ENCODE measurements at regions not wholly inside any gene's neighbourhood (a gene's known extent, or its start where the extent isn't known, plus 50 kb on each side); places are given as distances from the start of the nearest gene placed in this dataset.

DNA sequence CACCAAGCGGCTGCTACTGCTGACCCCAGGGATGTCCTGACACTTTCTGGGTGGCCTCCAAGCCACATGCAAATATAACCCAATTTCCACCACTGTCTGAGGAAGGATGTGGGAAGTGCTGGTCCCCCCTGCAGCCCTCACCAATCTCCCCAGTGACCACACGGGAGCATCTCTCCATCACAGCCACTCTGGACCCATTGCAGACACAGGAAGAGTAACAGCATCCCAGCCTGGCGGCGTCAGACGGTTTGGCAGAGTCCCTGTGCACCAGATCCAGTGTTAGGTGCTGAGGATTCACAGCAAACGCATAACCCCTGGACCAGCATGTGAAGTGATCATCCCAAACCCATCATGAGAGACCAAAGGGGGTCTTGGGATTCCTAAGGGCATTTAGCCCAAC lies 163.7 kb upstream of the TNRC6C start:
- DNase-seq (ENCODE audit: low read depth), result no peak
- no peak overlapping the region for H3K4me3 ChIP-seq (ENCODE audit: low read length)
- TF ChIP-seq, protein P1, sequence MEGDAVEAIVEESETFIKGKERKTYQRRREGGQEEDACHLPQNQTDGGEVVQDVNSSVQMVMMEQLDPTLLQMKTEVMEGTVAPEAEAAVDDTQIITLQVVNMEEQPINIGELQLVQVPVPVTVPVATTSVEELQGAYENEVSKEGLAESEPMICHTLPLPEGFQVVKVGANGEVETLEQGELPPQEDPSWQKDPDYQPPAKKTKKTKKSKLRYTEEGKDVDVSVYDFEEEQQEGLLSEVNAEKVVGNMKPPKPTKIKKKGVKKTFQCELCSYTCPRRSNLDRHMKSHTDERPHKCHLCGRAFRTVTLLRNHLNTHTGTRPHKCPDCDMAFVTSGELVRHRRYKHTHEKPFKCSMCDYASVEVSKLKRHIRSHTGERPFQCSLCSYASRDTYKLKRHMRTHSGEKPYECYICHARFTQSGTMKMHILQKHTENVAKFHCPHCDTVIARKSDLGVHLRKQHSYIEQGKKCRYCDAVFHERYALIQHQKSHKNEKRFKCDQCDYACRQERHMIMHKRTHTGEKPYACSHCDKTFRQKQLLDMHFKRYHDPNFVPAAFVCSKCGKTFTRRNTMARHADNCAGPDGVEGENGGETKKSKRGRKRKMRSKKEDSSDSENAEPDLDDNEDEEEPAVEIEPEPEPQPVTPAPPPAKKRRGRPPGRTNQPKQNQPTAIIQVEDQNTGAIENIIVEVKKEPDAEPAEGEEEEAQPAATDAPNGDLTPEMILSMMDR (conservative IDR thresholded peaks at IDR 0.05; ENCODE audit: low read depth, low read length), result no peak

DNA sequence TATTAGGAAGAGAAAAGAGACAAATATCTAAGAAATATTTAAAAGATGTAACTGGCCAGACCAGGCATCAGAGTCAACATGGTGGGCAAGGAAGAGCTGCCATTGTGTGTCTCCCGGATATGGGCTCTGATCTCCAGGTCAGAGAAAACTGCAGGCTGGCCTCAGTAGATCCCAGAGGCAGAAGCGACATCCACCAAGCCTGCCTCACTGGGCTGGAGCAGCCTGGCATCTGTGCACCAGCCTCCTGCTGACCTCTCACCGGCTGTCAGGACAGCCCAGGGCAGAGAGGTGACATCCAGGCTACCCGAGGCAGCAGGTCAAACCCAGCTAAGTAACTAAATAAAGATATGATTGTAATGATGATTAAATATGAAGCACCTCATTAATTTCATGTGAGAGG lies 162.8 kb upstream of the TNRC6C start:
- no peak for DNase-seq (ENCODE audit: low read depth)
- H3K4me3 ChIP-seq (ENCODE audit: low read length), result no peak overlapping the region
- TF ChIP-seq, protein P1 (conservative IDR thresholded peaks at IDR 0.05; ENCODE audit: low read depth, low read length), result no peak

DNA sequence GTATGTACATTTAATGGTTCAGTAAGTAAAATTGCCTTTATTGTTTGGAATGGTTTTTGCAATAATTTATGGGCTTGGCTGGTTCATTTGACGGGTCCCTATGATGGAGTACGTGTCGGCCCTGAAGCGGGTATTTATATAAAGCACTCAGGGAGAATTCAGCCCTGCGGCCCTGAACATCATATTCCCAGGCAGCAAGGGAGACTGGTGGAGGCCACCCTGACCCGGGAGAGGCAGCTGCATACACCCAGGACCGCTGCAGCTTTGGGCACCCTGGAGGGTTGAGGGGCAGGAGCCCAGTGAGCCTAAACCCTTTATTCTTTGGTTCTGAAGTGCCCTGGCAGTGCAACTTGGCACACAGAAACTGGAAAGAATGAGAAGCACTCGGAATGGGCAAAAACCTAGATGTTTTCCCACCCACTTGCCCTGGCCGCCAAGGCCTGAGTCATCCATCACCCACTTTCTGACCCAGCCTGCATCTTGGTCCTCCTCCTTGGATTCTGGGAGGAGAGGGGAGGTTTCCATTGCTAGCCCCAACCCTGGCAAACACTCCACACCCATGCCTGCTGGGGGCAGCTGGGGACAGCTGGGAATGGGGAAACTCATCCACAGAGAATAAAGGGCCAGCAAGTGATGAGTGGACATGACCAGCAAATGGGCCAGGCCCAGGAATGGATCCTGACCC lies 162.2 kb upstream of the TNRC6C start:
- no peak for DNase-seq (ENCODE audit: low read depth)
- no peak overlapping the region for H3K4me3 ChIP-seq (ENCODE audit: low read length)
- TF ChIP-seq, protein P1 (conservative IDR thresholded peaks at IDR 0.05; ENCODE audit: low read depth, low read length), result no peak

DNA sequence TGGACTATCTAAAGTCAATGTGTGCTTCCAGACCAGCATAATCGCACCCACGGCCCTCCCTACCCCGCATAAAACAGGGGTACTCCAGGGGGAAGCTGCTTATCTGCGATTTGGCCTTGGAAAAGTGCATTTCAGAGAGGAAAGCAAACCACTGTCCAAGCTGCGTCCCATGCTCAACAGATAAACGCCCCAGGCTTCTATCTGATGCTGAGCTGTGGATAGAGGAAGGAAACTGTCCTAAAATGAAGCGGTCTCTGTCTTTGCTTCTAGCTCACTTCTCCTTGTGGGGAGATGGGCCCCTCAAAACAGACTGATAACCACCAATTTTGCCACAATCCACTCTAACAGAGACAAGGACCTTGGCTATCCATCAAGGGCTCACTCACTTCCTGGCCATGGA lies 160.5 kb upstream of the TNRC6C start:
- TF ChIP-seq, protein P1 (conservative IDR thresholded peaks at IDR 0.05; ENCODE audit: low read depth, low read length), result no peak
- H3K4me3 ChIP-seq (ENCODE audit: low read length), result no peak overlapping the region
- no peak for DNase-seq (ENCODE audit: low read depth)

DNA sequence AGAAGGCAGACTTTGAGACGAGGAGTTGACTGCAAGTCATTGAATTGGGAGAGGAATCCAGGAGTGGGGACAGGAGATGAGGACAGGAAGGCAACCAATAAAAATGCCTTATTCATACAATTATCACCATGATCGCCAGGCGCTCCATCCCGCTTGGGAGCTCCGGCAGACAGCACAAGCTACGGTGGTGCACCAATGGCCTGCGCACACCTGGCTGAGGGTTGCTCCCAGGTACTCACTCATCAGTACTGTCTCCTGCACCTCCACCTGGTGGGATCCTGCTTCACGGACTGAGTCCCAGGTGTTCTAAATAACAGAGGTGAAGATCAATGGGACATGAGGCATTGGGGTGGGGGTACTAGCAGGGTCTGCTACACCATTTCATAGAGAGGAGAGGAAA lies 160.0 kb upstream of the TNRC6C start:
- no peak for DNase-seq (ENCODE audit: low read depth)
- TF ChIP-seq, protein P1 (conservative IDR thresholded peaks at IDR 0.05; ENCODE audit: low read depth, low read length), result no peak
- no peak overlapping the region for H3K4me3 ChIP-seq (ENCODE audit: low read length)

DNA sequence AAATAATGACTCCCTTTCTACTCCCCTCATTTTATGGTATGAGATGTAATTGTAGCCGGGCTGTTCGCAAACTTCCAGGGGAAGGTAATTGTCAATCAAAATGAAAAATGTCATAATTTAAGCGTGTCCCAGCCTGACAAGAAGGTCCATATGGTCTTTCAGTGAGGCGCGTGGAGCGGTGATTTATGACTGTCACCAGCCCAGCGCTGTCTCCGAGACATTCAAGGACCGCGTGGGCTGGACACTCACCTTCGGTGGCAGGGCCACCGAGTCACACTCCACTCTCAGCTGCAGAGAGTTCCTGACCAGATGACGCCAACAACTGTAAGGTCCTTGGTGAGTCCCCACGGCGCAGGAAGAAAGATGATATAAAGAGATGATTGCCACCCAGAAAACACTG lies 157.7 kb upstream of the TNRC6C start:
- no peak overlapping the region for H3K4me3 ChIP-seq (ENCODE audit: low read length)
- TF ChIP-seq, protein P1 (conservative IDR thresholded peaks at IDR 0.05; ENCODE audit: low read depth, low read length), result no peak
- DNase-seq (ENCODE audit: low read depth), result no peak

DNA sequence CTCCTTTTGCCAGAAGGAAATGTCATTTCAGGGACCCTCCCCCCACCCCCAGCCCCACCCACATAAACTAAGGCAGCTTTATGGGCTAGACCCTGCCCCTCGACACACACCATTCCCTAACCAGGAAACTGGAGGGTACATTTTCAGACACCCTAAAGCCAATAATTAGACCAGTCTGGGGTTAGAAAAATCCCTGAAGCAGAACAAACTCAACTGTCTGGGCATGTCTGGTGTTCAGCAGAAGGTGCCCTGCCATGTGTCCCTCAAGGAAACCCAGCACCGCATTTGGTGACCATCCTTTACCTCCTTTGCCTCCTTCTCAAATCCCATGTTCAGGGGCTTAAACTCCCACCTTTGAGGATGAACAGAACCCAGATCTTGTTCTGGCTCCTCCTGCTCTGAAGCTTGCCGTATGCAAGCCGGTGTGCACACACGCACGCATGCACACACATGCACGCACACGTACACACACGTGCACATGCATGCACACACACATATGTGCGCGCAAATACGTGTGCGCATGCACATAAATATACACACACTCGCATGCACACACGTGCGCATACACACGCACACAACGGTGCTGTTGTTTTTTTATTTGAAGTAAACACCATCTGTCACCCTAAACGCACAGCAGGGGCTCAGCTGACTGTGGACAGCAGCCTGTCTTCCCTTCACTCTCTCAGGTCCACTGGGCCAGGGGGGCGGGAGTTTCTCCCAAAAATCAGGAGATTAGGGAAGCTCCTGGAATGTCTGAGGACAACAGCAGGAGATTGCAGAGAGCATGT lies 156.8 kb upstream of the TNRC6C start:
- no peak for DNase-seq (ENCODE audit: low read depth)
- TF ChIP-seq, protein P1 (conservative IDR thresholded peaks at IDR 0.05; ENCODE audit: low read depth, low read length), result no peak
- H3K4me3 ChIP-seq (ENCODE audit: low read length), result no peak overlapping the region
